ENCODE measurements at regions not wholly inside any gene's neighbourhood (a gene's known extent, or its start where the extent isn't known, plus 50 kb on each side); places are given as distances from the start of the nearest gene placed in this dataset.
"Not testable (repeated sequence)": the region's sequence is repeated elsewhere in the genome, so short reads cannot be mapped to it uniquely, and the experiment has no call there.

- no peaks in the 10 kb centered on the region for H3K36me3 ChIP-seq (ENCODE audit: low read depth)
- peaks cover 3% of the 10 kb centered on the region for H3K4me1 ChIP-seq (replicated peaks; ENCODE audit: insufficient read depth)
- no peaks in the 10 kb centered on the region for H3F3A ChIP-seq (ENCODE audit: insufficient read depth, low read depth)
- DNase-seq = no peak
- CTCF ChIA-PET = no interaction called here
- no peaks in the 10 kb centered on the region for H3K27me3 ChIP-seq (ENCODE audit: insufficient read depth, low read depth)
- no peak overlapping the region for H3K27ac ChIP-seq
- H3K9me2 ChIP-seq (ENCODE audit: insufficient read depth) = no peaks in the 10 kb centered on the region
- intact Hi-C loops (cut with micrococcal nuclease; ENCODE audit: unreplicated experiment) = no loop called here
- no peaks in the 10 kb centered on the region for H3K9me3 ChIP-seq (ENCODE audit: insufficient read depth, low read depth)
- no peak overlapping the region for H3K4me3 ChIP-seq
- no peaks in the 10 kb centered on the region for H3K79me2 ChIP-seq (ENCODE audit: low read depth)
- BruUV-seq (replicated peaks) = no TSS peak
- H4K20me1 ChIP-seq (ENCODE audit: insufficient read depth) = no peaks in the 10 kb centered on the region
- no peak overlapping the region for H2AFZ ChIP-seq
- H3K4me2 ChIP-seq = no peak overlapping the region
- TF ChIP-seq EZH2 (IDR thresholded peaks at IDR 0.05; ENCODE audit: low read depth) (no peak), CTCF (conservative IDR thresholded peaks at IDR 0.05) (no peak)
- POLR2A ChIA-PET (ENCODE audit: unreplicated experiment) = no interaction called here
Observed at GRCh38 chr2:72026819-72027425, 120.7 kb downstream of the CYP26B1 start.

GRCh38 chr2:72024451-72025175 is 123.0 kb downstream of the CYP26B1 start:
- CTCF ChIA-PET = no interaction called here

GRCh38 chr2:72023678-72024390 is 123.8 kb downstream of the CYP26B1 start:
- intact Hi-C loops (cut with micrococcal nuclease; ENCODE audit: unreplicated experiment) = no loop called here
- POLR2A ChIA-PET (ENCODE audit: unreplicated experiment) = no interaction called here
- DNase-seq = no peak
- no TSS peak for BruUV-seq (replicated peaks)
- Histone ChIP-seq H3K4me2 (no peak overlapping the region), H3K79me2 (ENCODE audit: low read depth) (no peaks in the 10 kb centered on the region), H3K9me3 (ENCODE audit: insufficient read depth, low read depth) (no peaks in the 10 kb centered on the region), H3F3A (ENCODE audit: insufficient read depth, low read depth) (no peaks in the 10 kb centered on the region), H3K9me2 (ENCODE audit: insufficient read depth) (no peaks in the 10 kb centered on the region), H3K27me3 (ENCODE audit: insufficient read depth, low read depth) (no peaks in the 10 kb centered on the region), H3K4me3 (no peak overlapping the region), H2AFZ (no peak overlapping the region), H3K4me1 (replicated peaks; ENCODE audit: insufficient read depth) (no peaks in the 10 kb centered on the region; the same call in 1 of the 2 replicates), H3K27ac (no peak overlapping the region), H3K36me3 (ENCODE audit: low read depth) (no peaks in the 10 kb centered on the region), H4K20me1 (ENCODE audit: insufficient read depth) (no peaks in the 10 kb centered on the region)
- TF ChIP-seq CTCF (conservative IDR thresholded peaks at IDR 0.05) (no peak), EZH2 (IDR thresholded peaks at IDR 0.05; ENCODE audit: low read depth) (no peak)
- CTCF ChIA-PET = no interaction called here

More at GRCh38 chr2:72024451-72025175, 123.0 kb downstream of the CYP26B1 start:
- no TSS peak for BruUV-seq (replicated peaks)
- H3K4me2 ChIP-seq = no peak overlapping the region
- no peak overlapping the region for H3K4me3 ChIP-seq
- no peak overlapping the region for H2AFZ ChIP-seq
- H3K4me1 ChIP-seq (replicated peaks; ENCODE audit: insufficient read depth) = no peaks in the 10 kb centered on the region; the same call in 1 of the 2 replicates
- H3K9me2 ChIP-seq (ENCODE audit: insufficient read depth) = no peaks in the 10 kb centered on the region
- no peak overlapping the region for H3K27ac ChIP-seq
- TF ChIP-seq CTCF (conservative IDR thresholded peaks at IDR 0.05) (no peak), EZH2 (IDR thresholded peaks at IDR 0.05; ENCODE audit: low read depth) (no peak)
- H4K20me1 ChIP-seq (ENCODE audit: insufficient read depth) = no peaks in the 10 kb centered on the region
- POLR2A ChIA-PET (ENCODE audit: unreplicated experiment) = no interaction called here
- H3K79me2 ChIP-seq (ENCODE audit: low read depth) = no peaks in the 10 kb centered on the region
- no peaks in the 10 kb centered on the region for H3K9me3 ChIP-seq (ENCODE audit: insufficient read depth, low read depth)
- no peaks in the 10 kb centered on the region for H3F3A ChIP-seq (ENCODE audit: insufficient read depth, low read depth)
- no peaks in the 10 kb centered on the region for H3K27me3 ChIP-seq (ENCODE audit: insufficient read depth, low read depth)
- intact Hi-C loops (cut with micrococcal nuclease; ENCODE audit: unreplicated experiment) = no loop called here
- no peaks in the 10 kb centered on the region for H3K36me3 ChIP-seq (ENCODE audit: low read depth)
- no peak for DNase-seq

- H2AFZ ChIP-seq; H4K20me1 ChIP-seq (ENCODE audit: insufficient read depth); DNase-seq; H3K27ac ChIP-seq; H3K36me3 ChIP-seq (ENCODE audit: low read depth); POLR2A ChIA-PET (ENCODE audit: unreplicated experiment); H3K79me2 ChIP-seq (ENCODE audit: low read depth); H3K27me3 ChIP-seq (ENCODE audit: insufficient read depth, low read depth); H3K4me2 ChIP-seq; H3K4me1 ChIP-seq (replicated peaks; ENCODE audit: insufficient read depth); H3K4me3 ChIP-seq; H3K9me2 ChIP-seq (ENCODE audit: insufficient read depth); intact Hi-C loops (cut with micrococcal nuclease; ENCODE audit: unreplicated experiment); H3F3A ChIP-seq (ENCODE audit: insufficient read depth, low read depth); H3K9me3 ChIP-seq (ENCODE audit: insufficient read depth, low read depth); BruUV-seq (replicated peaks); CTCF ChIA-PET: not testable (repeated sequence)
Observed at GRCh38 chr2:72021371-72021770, 126.3 kb downstream of the CYP26B1 start.

Measured in PC-9 (cell line).